Stomach (tissue), 4 donors: ENCODE measurements at regions not wholly inside any gene's neighbourhood (a gene's known extent, or its start where the extent isn't known, plus 50 kb on each side); places are given as distances from the start of the nearest gene placed in this dataset.

Experiments
- CTCF ChIP-seq, 7 experiments: fragments of 450-650 bp in 4 of 7; fragments of 200-600 bp in 3 of 7; sonication (generic) in 3 of 7; IDR thresholded peaks; one replicate each; pipeline ENCODE4 v1.5.1; 2016 to 2019; ENCODE audit warnings: antibody characterized with exemption in 7 of 7, control low read depth in 2 of 7, mild to moderate bottlenecking in 1 of 7
- EP300 ChIP-seq: sonication (generic); formaldehyde crosslinking; IDR thresholded peaks from one replicate; pipeline ENCODE4 v1.6.1; 2017; ENCODE audit warnings: antibody characterized with exemption

GRCh38 chr5:20157089-20157488 lies 169.1 kb upstream of the CDH18 start:
- TF ChIP-seq EP300, result no peak
- no peak for TF ChIP-seq CTCF (IDR thresholded peaks at IDR 0.05)
